SK-N-SH treated with all-trans-retinoic acid at 6 μM for 48 hours (cell line): ENCODE measurements at regions not wholly inside any gene's neighbourhood (a gene's known extent, or its start where the extent isn't known, plus 50 kb on each side); places are given as distances from the start of the nearest gene placed in this dataset.

ENCODE experiments used
- ATAC-seq: fragments of 200-7000 bp; cut with Tn5 transposase; 3 replicates; pipeline ENCODE4 v1.9.1; 2020; ENCODE audit warnings: mild to moderate bottlenecking, moderate library complexity
- ARNTL ChIP-seq: fragments of 450-650 bp; formaldehyde crosslinking; IDR thresholded peaks from 2 replicates; pipeline ENCODE4 v1.5.0; 2020; ENCODE audit warnings: low read depth, mild to moderate bottlenecking, moderate library complexity, borderline replicate concordance
- BACH2 ChIP-seq: fragments of 250-450 bp; sonication (Bioruptor Pico); IDR thresholded peaks from 2 replicates; pipeline ENCODE4 v1.9.0; 2021; ENCODE audit warnings: mild to moderate bottlenecking, borderline replicate concordance
- CREB5 ChIP-seq: fragments of 250-450 bp; sonication (Bioruptor Pico); IDR thresholded peaks from 2 replicates; pipeline ENCODE4 v1.5.1; 2020; ENCODE audit warnings: low read depth, mild to moderate bottlenecking, moderate library complexity
- CSDC2 ChIP-seq: fragments of 250-450 bp; sonication (Bioruptor Pico); IDR thresholded peaks from 2 replicates; pipeline ENCODE4 v1.5.0; 2020; ENCODE audit warnings: mild to moderate bottlenecking, moderate library complexity
- CSRNP3 ChIP-seq: fragments of 250-450 bp; sonication (Bioruptor Pico); IDR thresholded peaks from 2 replicates; pipeline ENCODE4 v1.5.1; 2021; ENCODE audit warnings: mild to moderate bottlenecking, moderate library complexity
- ESRRG ChIP-seq: fragments of 250-450 bp; sonication (Bioruptor Pico); IDR thresholded peaks from 2 replicates; pipeline ENCODE4 v1.6.1; 2021; ENCODE audit warnings: mild to moderate bottlenecking
- GLIS3 ChIP-seq: fragments of 250-450 bp; sonication (Bioruptor Pico); IDR thresholded peaks from 2 replicates; pipeline ENCODE4 v1.5.0; 2020; ENCODE audit warnings: mild to moderate bottlenecking, moderate library complexity
- ISL1 ChIP-seq: fragments of 250-450 bp; sonication (Bioruptor Pico); IDR thresholded peaks from 2 replicates; pipeline ENCODE4 v2.1.2; 2022; ENCODE audit warnings: mild to moderate bottlenecking, moderate library complexity
- OSR1 ChIP-seq: fragments of 250-450 bp; sonication (Bioruptor Pico); IDR thresholded peaks from 2 replicates; pipeline ENCODE4 v1.8.0; 2022; ENCODE audit warnings: moderate library complexity, mild to moderate bottlenecking, inconsistent platforms
- POU6F1 ChIP-seq: fragments of 250-450 bp; sonication (Bioruptor Pico); IDR thresholded peaks from 2 replicates; pipeline ENCODE4 v1.8.0; 2021; ENCODE audit warnings: low read depth, mild to moderate bottlenecking, moderate library complexity, borderline replicate concordance
- PPARA ChIP-seq: fragments of 250-450 bp; sonication (Bioruptor Pico); IDR thresholded peaks from 2 replicates; pipeline ENCODE4 v1.5.0; 2020; ENCODE audit warnings: mild to moderate bottlenecking, borderline replicate concordance
- RARB ChIP-seq: fragments of 250-450 bp; sonication (Bioruptor Pico); IDR thresholded peaks from 2 replicates; pipeline ENCODE4 v1.8.0; 2021; ENCODE audit warnings: mild to moderate bottlenecking, moderate library complexity
- TCF4 ChIP-seq: fragments of 250-450 bp; sonication (Bioruptor Pico); IDR thresholded peaks from 2 replicates; pipeline ENCODE4 v1.8.0; 2021; ENCODE audit warnings: mild to moderate bottlenecking, moderate library complexity, borderline replicate concordance
- TOX ChIP-seq: fragments of 250-450 bp; sonication (Bioruptor Pico); IDR thresholded peaks from 2 replicates; pipeline ENCODE4 v1.8.0; 2021; ENCODE audit warnings: mild to moderate bottlenecking, moderate library complexity, borderline replicate concordance
- ZC3H10 ChIP-seq: fragments of 250-450 bp; sonication (Bioruptor Pico); IDR thresholded peaks from 2 replicates; pipeline ENCODE4 v1.5.1; 2021; ENCODE audit warnings: mild to moderate bottlenecking, moderate library complexity
- ZFP3 ChIP-seq: fragments of 250-450 bp; sonication (Bioruptor Pico); IDR thresholded peaks from 2 replicates; pipeline ENCODE4 v1.5.0; 2020; ENCODE audit warnings: mild to moderate bottlenecking, moderate library complexity
- ZFP30 ChIP-seq: fragments of 450-650 bp; formaldehyde crosslinking; IDR thresholded peaks from 2 replicates; pipeline ENCODE4 v1.5.0; 2022; ENCODE audit warnings: mild to moderate bottlenecking, moderate library complexity
- ZNF565 ChIP-seq: fragments of 450-650 bp; formaldehyde crosslinking; conservative IDR thresholded peaks from 2 replicates; pipeline ENCODE4 v1.5.0; 2020; ENCODE audit warnings: low read depth, mild to moderate bottlenecking, moderate library complexity
- ZNF8 ChIP-seq: fragments of 450-650 bp; formaldehyde crosslinking; IDR thresholded peaks from 2 replicates; pipeline ENCODE4 v1.5.0; 2020; ENCODE audit warnings: mild to moderate bottlenecking, moderate library complexity

GRCh38 chr12:59938190-59938962 lies 342.5 kb downstream of the SLC16A7 start:
- ATAC-seq = no peak
- TF ChIP-seq TCF4 (CRISPR knock-in tag) = no peak
- no peak for TF ChIP-seq ZNF8

GRCh38 chr12:59940631-59941342 lies 345.0 kb downstream of the SLC16A7 start:
- no peak for ATAC-seq
- TF ChIP-seq BACH2 (CRISPR knock-in tag) = no peak
- TF ChIP-seq GLIS3 (CRISPR knock-in tag) = no peak
- TF ChIP-seq RARB (CRISPR knock-in tag) = no peak
- no peak for TF ChIP-seq ARNTL (CRISPR knock-in tag)
- TF ChIP-seq POU6F1 (CRISPR knock-in tag) = no peak
- TF ChIP-seq ZNF8 = no peak
- no peak for TF ChIP-seq ZNF565 (CRISPR knock-in tag)
- TF ChIP-seq OSR1 (CRISPR knock-in tag) = no peak
- no peak for TF ChIP-seq ISL1 (CRISPR knock-in tag)
- TF ChIP-seq TCF4 (CRISPR knock-in tag) = no peak
- no peak for TF ChIP-seq ZFP30 (CRISPR knock-in tag)
- TF ChIP-seq TOX (CRISPR knock-in tag) = no peak
- no peak for TF ChIP-seq CSDC2 (CRISPR knock-in tag)
- no peak for TF ChIP-seq CREB5 (CRISPR knock-in tag)
- TF ChIP-seq ZFP3 (CRISPR knock-in tag) = no peak
- TF ChIP-seq PPARA (CRISPR knock-in tag) = no peak
- TF ChIP-seq ZC3H10 (CRISPR knock-in tag) = no peak
- no peak for TF ChIP-seq CSRNP3 (CRISPR knock-in tag)

GRCh38 chr12:59941461-59941860 lies 345.6 kb downstream of the SLC16A7 start:
- TF ChIP-seq RARB (CRISPR knock-in tag) = no peak
- no peak for TF ChIP-seq ZNF565 (CRISPR knock-in tag)
- TF ChIP-seq ISL1 (CRISPR knock-in tag) = no peak
- TF ChIP-seq CSDC2 (CRISPR knock-in tag) = no peak
- no peak for TF ChIP-seq PPARA (CRISPR knock-in tag)
- no peak for TF ChIP-seq ESRRG (CRISPR knock-in tag)
- no peak for TF ChIP-seq CREB5 (CRISPR knock-in tag)
- no peak for TF ChIP-seq BACH2 (CRISPR knock-in tag)
- TF ChIP-seq ZNF8 = no peak
- TF ChIP-seq POU6F1 (CRISPR knock-in tag) = no peak
- no peak for TF ChIP-seq GLIS3 (CRISPR knock-in tag)
- TF ChIP-seq ZFP3 (CRISPR knock-in tag) = no peak
- no peak for TF ChIP-seq ARNTL (CRISPR knock-in tag)
- no peak for TF ChIP-seq ZFP30 (CRISPR knock-in tag)
- ATAC-seq = no peak
